Neuron (in vitro differentiated cells): ENCODE measurements at regions not wholly inside any gene's neighbourhood (a gene's known extent, or its start where the extent isn't known, plus 50 kb on each side); places are given as distances from the start of the nearest gene placed in this dataset.
"Not testable (repeated sequence)": the region's sequence is repeated elsewhere in the genome, so short reads cannot be mapped to it uniquely, and the experiment has no call there.

Experiments
- H2AFZ ChIP-seq: one replicate; pipeline ENCODE4 v1.6.1; 2013; ENCODE audit warnings: low read depth, mild to moderate bottlenecking, inconsistent platforms, low read length, moderate library complexity
- H3K27me3 ChIP-seq: one replicate; pipeline ENCODE4 v1.6.1; 2013; ENCODE audit warnings: low read length; ENCODE audit not compliant: insufficient read depth
- H3K36me3 ChIP-seq: one replicate; pipeline ENCODE4 v1.6.1; 2013; ENCODE audit warnings: low read length; ENCODE audit not compliant: insufficient read depth
- H3K4me1 ChIP-seq: one replicate; pipeline ENCODE4 v1.6.1; 2013; ENCODE audit warnings: low read length; ENCODE audit not compliant: insufficient read depth
- H3K4me3 ChIP-seq: 2 replicates; pipeline ENCODE4 v1.5.1; 2013; ENCODE audit warnings: mild to moderate bottlenecking, low read length, moderate library complexity
- H3K9me3 ChIP-seq: one replicate; pipeline ENCODE4 v1.6.1; 2013; ENCODE audit warnings: low read length

DNA sequence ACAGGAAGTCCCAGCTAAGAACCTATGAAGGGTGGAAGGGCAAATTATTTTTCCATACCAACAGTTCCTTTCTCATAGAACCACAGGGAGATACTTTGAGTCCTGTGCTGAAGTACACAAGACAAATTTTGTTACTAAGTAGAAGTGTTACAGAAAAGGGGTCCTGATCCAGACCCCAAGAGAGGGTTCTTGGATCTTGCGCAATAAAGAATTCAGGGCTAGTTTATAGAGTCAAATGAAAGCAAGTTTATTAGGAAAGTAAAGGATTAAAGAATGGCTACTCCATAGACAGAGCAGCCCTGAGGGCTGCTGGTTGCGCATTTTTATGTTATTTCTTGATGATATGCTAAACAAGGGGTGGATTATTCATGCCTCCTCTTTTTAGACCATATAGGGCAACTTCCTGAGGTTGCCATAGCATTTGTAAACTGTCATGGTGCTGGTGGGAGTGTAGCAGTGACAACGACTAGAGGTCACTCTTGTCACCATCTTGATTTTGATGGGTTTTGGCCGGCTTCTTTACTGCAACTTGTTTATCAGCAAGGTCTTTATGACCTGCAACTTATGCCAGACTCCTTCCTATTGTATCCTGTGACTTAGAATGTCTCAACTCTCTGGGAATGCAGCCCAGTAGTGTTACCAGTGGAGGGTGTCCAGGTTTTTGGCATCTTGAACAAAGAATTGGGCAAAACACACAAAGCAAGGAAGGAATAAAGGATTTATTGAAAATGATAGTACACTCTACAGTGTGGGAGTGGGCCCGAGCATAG lies 409.4 kb downstream of the SH2D4B start:
- Histone ChIP-seq H3K27me3 (no peaks in the 10 kb centered on the region), H3K4me1 (no peaks in the 10 kb centered on the region), H3K9me3 (no peaks in the 10 kb centered on the region), H3K4me3 (no peak overlapping the region), H2AFZ (no peak overlapping the region), H3K36me3 (no peaks in the 10 kb centered on the region)

DNA sequence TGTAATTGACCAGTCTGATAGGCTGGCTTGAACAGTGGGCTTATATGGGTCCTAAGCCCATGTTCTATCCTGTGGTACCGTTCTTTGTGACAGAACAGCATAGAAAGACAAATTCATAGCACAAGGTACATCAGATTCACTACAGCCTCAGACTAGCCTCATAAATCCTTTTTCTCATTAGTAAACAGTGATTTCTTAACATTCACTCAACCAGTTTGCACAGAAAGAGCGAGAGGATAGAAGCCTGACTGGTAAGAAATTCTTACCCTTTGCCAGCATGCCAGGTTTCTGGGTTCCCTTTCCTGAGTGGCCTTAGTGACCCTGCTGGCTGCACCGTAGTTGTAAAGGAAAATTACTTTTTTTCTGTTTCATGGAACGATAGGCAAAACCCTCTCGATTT lies 412.1 kb downstream of the SH2D4B start:
- Histone ChIP-seq H3K9me3 (no peaks in the 10 kb centered on the region), H3K36me3 (no peaks in the 10 kb centered on the region), H2AFZ (no peak overlapping the region), H3K4me1 (no peaks in the 10 kb centered on the region), H3K27me3 (no peaks in the 10 kb centered on the region), H3K4me3 (no peak overlapping the region)

GRCh38 chr10:80952436-80952835 lies 414.7 kb downstream of the SH2D4B start:
- Histone ChIP-seq H3K36me3 (no peaks in the 10 kb centered on the region), H2AFZ (no peak overlapping the region), H3K4me3 (no peak overlapping the region), H3K27me3 (no peaks in the 10 kb centered on the region), H3K9me3 (no peaks in the 10 kb centered on the region), H3K4me1 (no peaks in the 10 kb centered on the region)

GRCh38 chr10:80957161-80957560 lies 419.5 kb downstream of the SH2D4B start:
- no peak overlapping the region for H2AFZ ChIP-seq

GRCh38 chr10:80964179-80964578 lies 426.5 kb downstream of the SH2D4B start:
- Histone ChIP-seq H3K4me1 (no peaks in the 10 kb centered on the region), H2AFZ (no peak overlapping the region), H3K4me3 (no peak overlapping the region), H3K9me3 (no peaks in the 10 kb centered on the region), H3K27me3 (no peaks in the 10 kb centered on the region), H3K36me3 (no peaks in the 10 kb centered on the region)

More at GRCh38 chr10:80957161-80957560, 419.5 kb downstream of the SH2D4B start:
- Histone ChIP-seq H3K4me3 (no peak overlapping the region), H3K27me3 (no peaks in the 10 kb centered on the region), H3K36me3 (no peaks in the 10 kb centered on the region), H3K4me1 (no peaks in the 10 kb centered on the region), H3K9me3 (no peaks in the 10 kb centered on the region)

GRCh38 chr10:80964955-80965614 lies 427.4 kb downstream of the SH2D4B start:
- H3K27me3 ChIP-seq: no peaks in the 10 kb centered on the region
- no peaks in the 10 kb centered on the region for H3K36me3 ChIP-seq
- H2AFZ ChIP-seq: no peak overlapping the region
- H3K9me3 ChIP-seq: no peaks in the 10 kb centered on the region
- H3K4me1 ChIP-seq: no peaks in the 10 kb centered on the region
- no peak overlapping the region for H3K4me3 ChIP-seq

GRCh38 chr10:80966326-80966986 lies 428.8 kb downstream of the SH2D4B start:
- Histone ChIP-seq H3K4me3 (no peak overlapping the region), H3K36me3 (no peaks in the 10 kb centered on the region), H3K9me3 (no peaks in the 10 kb centered on the region), H2AFZ (no peak overlapping the region), H3K27me3 (no peaks in the 10 kb centered on the region), H3K4me1 (no peaks in the 10 kb centered on the region)

- not testable (repeated sequence) for H3K36me3 ChIP-seq, H3K9me3 ChIP-seq, H3K4me3 ChIP-seq, H3K4me1 ChIP-seq, H3K27me3 ChIP-seq, H2AFZ ChIP-seq
Observed at GRCh38 chr10:80967357-80967756, 429.7 kb downstream of the SH2D4B start.

- Histone ChIP-seq H3K27me3 (no peaks in the 10 kb centered on the region), H3K9me3 (no peaks in the 10 kb centered on the region), H2AFZ (no peak overlapping the region), H3K4me1 (no peaks in the 10 kb centered on the region), H3K4me3 (no peak overlapping the region), H3K36me3 (no peaks in the 10 kb centered on the region)
Observed at GRCh38 chr10:80968903-80969302, 431.2 kb downstream of the SH2D4B start.

DNA sequence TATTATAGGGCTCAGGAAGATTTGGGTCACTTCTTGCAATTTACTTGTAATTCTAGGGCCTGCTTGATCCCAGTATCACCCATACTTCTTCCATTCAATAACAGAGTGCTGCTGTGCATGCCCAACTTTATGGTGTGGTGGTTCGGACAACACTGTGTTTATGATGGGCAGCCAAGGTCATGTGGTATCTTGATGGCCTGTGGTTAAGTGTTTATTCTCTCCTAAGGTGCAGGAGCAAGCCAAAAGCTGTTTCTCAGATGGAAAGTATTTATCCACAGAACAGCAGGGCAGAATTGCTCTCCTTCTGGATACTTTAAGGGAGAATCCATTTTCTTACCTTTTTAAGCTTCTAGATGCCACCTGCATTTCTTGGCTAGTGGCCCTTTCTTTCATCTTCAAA lies 433.8 kb downstream of the SH2D4B start:
- H3K36me3 ChIP-seq: no peaks in the 10 kb centered on the region
- no peak overlapping the region for H3K4me3 ChIP-seq
- no peak overlapping the region for H2AFZ ChIP-seq
- H3K4me1 ChIP-seq: no peaks in the 10 kb centered on the region
- no peaks in the 10 kb centered on the region for H3K27me3 ChIP-seq
- no peaks in the 10 kb centered on the region for H3K9me3 ChIP-seq

GRCh38 chr10:80976658-80977057 lies 439.0 kb downstream of the SH2D4B start:
- no peaks in the 10 kb centered on the region for H3K36me3 ChIP-seq
- no peaks in the 10 kb centered on the region for H3K27me3 ChIP-seq
- H3K4me1 ChIP-seq: no peaks in the 10 kb centered on the region
- H2AFZ ChIP-seq: no peak overlapping the region
- H3K9me3 ChIP-seq: no peaks in the 10 kb centered on the region
- no peak overlapping the region for H3K4me3 ChIP-seq

DNA sequence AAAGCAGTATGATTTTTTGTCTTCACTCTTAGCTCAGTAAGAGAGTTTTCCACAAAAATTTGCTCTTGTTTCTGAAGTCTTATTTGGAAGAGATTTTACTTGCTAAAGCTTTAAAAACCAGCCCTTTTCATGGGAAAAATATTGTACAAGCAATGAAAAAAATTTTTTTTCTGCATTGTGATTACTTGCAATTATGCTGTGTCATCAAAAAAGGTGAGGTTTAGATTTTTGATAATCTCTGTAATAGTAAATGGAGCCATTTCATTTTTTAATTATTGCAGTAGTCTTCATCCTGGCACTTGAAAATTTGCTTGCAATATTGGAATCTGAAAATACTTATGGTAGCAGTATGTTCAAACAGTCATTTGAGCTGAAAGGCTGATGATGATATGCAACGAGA lies 447.4 kb downstream of the SH2D4B start:
- H2AFZ ChIP-seq: no peak overlapping the region

DNA sequence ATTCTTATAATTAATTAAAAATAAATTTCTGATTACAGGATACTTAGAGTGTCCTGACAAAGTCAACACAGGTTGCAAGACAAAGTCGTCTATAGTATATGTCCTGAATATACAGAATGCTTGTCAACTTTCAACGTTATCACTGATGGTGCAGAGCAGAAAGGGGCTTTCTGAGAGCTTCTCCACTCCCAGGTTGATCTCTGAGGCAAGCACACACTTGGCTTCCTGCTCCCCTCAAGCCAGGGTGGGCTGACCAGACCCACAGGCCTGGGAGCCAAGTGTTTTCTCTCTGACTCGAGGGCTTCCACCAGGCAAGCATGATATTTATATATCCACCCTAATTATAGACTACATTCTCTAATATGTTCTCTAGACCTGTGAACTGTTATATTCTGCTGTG lies 448.9 kb downstream of the SH2D4B start:
- no peaks in the 10 kb centered on the region for H3K9me3 ChIP-seq
- no peak overlapping the region for H2AFZ ChIP-seq
- H3K4me1 ChIP-seq: no peaks in the 10 kb centered on the region
- no peaks in the 10 kb centered on the region for H3K27me3 ChIP-seq
- H3K4me3 ChIP-seq: no peak overlapping the region
- no peaks in the 10 kb centered on the region for H3K36me3 ChIP-seq

More for the DNA sequence above, 447.4 kb downstream of the SH2D4B start:
- no peaks in the 10 kb centered on the region for H3K4me1 ChIP-seq
- no peaks in the 10 kb centered on the region for H3K36me3 ChIP-seq
- no peaks in the 10 kb centered on the region for H3K27me3 ChIP-seq
- no peak overlapping the region for H3K4me3 ChIP-seq
- no peaks in the 10 kb centered on the region for H3K9me3 ChIP-seq
